Body of pancreas (tissue), 4 donors: ENCODE measurements at regions not wholly inside any gene's neighbourhood (a gene's known extent, or its start where the extent isn't known, plus 50 kb on each side); places are given as distances from the start of the nearest gene placed in this dataset.

Experiments
- POLR2A ChIP-seq, 3 donors: fragments of 450-650 bp; IDR thresholded peaks; one replicate each; pipeline ENCODE4 v1.6.1; 2016; ENCODE audit warnings: antibody characterized with exemption in 3 of 3, mild to moderate bottlenecking in 2 of 3
- TF ChIP-seq, protein P1 (sequence below), 7 experiments: fragments of 450-650 bp in 4 of 7; fragments of 200-600 bp in 3 of 7; sonication (generic) in 3 of 7; IDR thresholded peaks; one replicate each; pipeline ENCODE4 v1.5.1; 2016 to 2019; ENCODE audit warnings: antibody characterized with exemption in 7 of 7

DNA sequence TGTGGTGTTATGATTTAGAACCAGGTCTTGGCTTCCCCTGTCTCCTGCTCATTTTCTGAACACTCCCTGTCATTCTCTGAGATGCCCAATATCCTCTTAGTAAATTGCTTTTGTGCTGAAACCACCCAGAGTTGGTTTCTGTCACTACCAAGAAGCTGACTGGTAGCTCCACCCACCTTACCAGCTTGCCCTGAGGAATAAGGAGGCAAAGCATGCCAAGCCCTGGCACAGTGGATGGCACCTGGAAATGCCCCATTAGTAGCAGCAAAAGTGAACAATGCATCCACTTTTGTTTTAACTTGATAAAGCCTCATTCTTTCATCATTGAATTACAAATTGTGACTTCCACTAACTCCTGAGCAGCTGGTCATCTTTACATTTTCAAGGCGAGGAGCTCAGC is 157.7 kb downstream of the CDC5L start:
- TF ChIP-seq, protein P1, sequence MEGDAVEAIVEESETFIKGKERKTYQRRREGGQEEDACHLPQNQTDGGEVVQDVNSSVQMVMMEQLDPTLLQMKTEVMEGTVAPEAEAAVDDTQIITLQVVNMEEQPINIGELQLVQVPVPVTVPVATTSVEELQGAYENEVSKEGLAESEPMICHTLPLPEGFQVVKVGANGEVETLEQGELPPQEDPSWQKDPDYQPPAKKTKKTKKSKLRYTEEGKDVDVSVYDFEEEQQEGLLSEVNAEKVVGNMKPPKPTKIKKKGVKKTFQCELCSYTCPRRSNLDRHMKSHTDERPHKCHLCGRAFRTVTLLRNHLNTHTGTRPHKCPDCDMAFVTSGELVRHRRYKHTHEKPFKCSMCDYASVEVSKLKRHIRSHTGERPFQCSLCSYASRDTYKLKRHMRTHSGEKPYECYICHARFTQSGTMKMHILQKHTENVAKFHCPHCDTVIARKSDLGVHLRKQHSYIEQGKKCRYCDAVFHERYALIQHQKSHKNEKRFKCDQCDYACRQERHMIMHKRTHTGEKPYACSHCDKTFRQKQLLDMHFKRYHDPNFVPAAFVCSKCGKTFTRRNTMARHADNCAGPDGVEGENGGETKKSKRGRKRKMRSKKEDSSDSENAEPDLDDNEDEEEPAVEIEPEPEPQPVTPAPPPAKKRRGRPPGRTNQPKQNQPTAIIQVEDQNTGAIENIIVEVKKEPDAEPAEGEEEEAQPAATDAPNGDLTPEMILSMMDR (IDR thresholded peaks at IDR 0.05) = no peak
- TF ChIP-seq POLR2A (IDR thresholded peaks at IDR 0.05) = no peak
